PFSK-1 (cell line): ENCODE measurements at regions not wholly inside any gene's neighbourhood (a gene's known extent, or its start where the extent isn't known, plus 50 kb on each side); places are given as distances from the start of the nearest gene placed in this dataset.

ENCODE experiments used
- FOXP2 ChIP-seq: optimal IDR thresholded peaks from 2 replicates; pipeline ENCODE3; 2011; ENCODE audit warnings: borderline replicate concordance, control low read depth, inconsistent platforms; ENCODE audit not compliant: insufficient read depth; ENCODE audit errors: extremely low read length, extremely low read depth
- POLR2AphosphoS5 ChIP-seq: IDR thresholded peaks from 2 replicates; pipeline ENCODE4 v1.6.1; 2012; ENCODE audit warnings: low read depth, mild to moderate bottlenecking, control low read depth, low read length, moderate library complexity
- SIN3A ChIP-seq: IDR thresholded peaks from 2 replicates; pipeline ENCODE4 v1.6.1; 2012; ENCODE audit warnings: mild to moderate bottlenecking, low read length, moderate library complexity, borderline replicate concordance; ENCODE audit not compliant: insufficient read depth
- TAF1 ChIP-seq: IDR thresholded peaks from 2 replicates; pipeline ENCODE4 v1.6.1; 2012; ENCODE audit warnings: low read length, control low read depth, borderline replicate concordance; ENCODE audit not compliant: insufficient read depth
- TF ChIP-seq, protein P1 (sequence below), 2 experiments: IDR thresholded peaks; 2 replicates each; pipeline versions ENCODE4 v1.6.1 to v1.8.0; 2011 to 2012; ENCODE audit warnings: low read depth in 2 of 2, low read length in 2 of 2, control low read depth in 1 of 2, inconsistent platforms in 1 of 2, mild to moderate bottlenecking in 1 of 2, moderate library complexity in 1 of 2; ENCODE audit not compliant: insufficient read depth in 1 of 2

DNA sequence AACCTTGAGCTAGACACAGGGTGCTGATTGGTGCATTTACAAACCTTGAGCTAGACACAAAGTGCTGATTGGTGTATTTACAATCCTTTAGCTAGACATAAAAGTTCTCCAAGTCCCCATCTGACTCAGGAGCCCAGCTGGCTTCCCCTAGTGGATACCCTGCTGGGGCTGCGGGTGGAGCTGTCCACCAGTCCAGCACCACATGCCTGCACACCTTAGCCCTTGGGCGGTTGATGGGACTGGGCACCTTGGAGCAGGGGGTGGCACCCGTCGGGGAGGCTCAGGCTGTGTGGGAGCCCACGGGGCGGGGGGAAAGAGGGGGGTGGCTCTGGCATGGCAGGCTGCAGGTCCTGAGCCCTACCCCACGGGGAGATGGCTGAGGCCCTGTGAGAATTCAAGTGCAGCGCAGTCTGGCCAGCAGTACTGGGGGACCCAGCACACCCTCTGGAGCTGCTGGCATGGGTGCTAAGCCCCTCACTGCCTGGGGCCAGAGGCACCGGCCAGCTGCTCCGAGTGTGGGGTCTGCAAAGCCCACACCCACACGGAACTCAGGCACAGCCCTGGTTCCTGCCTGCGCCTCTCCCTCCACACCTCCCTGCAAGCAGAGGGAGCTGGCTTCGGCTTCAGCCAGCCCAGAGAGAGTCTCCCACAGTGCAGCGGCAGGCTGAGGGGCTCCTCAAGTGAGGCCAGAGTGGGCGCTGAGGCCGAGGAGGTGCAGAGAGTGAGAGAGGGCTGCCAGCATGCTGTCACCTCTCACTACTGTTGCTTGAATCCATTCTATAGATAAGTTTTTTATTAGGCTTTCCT lies 369.8 kb upstream of the SMIM30 start:
- TF ChIP-seq FOXP2 (no peak), SIN3A (no peak), TAF1 (no peak), POLR2AphosphoS5 (no peak)
- TF ChIP-seq, protein P1, sequence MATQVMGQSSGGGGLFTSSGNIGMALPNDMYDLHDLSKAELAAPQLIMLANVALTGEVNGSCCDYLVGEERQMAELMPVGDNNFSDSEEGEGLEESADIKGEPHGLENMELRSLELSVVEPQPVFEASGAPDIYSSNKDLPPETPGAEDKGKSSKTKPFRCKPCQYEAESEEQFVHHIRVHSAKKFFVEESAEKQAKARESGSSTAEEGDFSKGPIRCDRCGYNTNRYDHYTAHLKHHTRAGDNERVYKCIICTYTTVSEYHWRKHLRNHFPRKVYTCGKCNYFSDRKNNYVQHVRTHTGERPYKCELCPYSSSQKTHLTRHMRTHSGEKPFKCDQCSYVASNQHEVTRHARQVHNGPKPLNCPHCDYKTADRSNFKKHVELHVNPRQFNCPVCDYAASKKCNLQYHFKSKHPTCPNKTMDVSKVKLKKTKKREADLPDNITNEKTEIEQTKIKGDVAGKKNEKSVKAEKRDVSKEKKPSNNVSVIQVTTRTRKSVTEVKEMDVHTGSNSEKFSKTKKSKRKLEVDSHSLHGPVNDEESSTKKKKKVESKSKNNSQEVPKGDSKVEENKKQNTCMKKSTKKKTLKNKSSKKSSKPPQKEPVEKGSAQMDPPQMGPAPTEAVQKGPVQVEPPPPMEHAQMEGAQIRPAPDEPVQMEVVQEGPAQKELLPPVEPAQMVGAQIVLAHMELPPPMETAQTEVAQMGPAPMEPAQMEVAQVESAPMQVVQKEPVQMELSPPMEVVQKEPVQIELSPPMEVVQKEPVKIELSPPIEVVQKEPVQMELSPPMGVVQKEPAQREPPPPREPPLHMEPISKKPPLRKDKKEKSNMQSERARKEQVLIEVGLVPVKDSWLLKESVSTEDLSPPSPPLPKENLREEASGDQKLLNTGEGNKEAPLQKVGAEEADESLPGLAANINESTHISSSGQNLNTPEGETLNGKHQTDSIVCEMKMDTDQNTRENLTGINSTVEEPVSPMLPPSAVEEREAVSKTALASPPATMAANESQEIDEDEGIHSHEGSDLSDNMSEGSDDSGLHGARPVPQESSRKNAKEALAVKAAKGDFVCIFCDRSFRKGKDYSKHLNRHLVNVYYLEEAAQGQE (IDR thresholded peaks at IDR 0.05; ENCODE audit: insufficient read depth in 1 of 2, low read depth in 2 of 2, low read length in 2 of 2): no peak

DNA sequence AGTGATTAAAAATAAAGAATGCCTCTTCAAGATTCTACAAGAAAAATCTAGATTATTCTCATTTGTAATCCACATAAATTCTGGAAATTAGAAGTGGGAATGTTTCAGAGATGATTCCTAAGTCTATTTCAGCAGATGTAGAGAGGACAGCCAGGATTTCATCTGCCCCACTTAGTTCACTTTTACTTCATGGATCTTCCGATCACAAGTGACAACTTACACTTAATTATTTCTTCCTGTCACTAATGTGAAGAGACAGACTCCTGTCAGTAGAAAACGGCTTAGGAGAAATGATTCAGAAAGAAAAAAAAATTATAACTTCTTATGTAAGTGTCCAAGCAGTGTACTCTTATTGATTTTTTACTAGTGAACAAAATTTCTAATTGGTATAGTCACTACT lies 368.2 kb upstream of the SMIM30 start:
- TF ChIP-seq SIN3A: no peak
- TF ChIP-seq, protein P1 (IDR thresholded peaks at IDR 0.05; ENCODE audit: insufficient read depth in 1 of 2, low read depth in 2 of 2, low read length in 2 of 2): no peak
- TF ChIP-seq FOXP2: no peak
- TF ChIP-seq POLR2AphosphoS5: no peak
- TF ChIP-seq TAF1: no peak

DNA sequence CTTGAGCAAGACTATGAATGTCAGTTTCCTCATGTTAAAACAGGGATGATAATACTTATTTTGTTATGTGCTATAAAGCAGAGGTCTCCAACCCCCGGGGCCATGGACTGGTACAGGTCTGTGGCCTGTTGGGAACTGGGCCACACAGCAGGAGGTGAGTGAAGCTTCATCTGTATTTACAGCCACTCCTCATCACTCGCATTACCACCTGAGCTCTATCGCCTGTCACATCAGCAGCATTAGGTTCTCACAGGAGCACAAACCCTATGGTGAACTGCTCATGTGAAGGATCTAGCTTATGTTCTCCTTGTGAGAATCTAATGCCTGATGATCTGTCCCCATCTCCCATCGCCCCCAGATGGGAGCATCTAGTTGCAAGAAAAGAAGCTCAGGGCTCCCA lies 365.3 kb upstream of the SMIM30 start:
- TF ChIP-seq TAF1: no peak

DNA sequence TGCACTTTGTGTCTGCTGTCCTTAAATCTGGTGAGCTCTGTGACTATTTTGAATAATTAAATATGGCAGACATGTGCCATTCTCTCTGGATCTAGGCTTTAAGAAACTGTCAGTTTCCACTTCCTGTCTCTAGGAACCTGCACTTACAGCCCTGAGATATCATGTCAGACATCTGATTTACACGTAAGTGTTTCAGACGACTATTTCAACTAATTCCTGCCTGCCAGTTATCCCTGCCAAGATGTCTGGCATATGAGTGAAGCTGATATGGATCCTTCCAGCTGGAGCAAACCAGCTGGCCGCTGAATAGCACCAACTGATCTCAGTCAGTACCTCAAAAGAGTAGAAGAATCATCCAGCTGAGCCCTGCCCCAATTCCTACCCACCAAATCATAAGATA lies 362.2 kb upstream of the SMIM30 start:
- TF ChIP-seq SIN3A: no peak
- no peak for TF ChIP-seq FOXP2
- TF ChIP-seq TAF1: no peak
- no peak for TF ChIP-seq POLR2AphosphoS5
- TF ChIP-seq, protein P1 (IDR thresholded peaks at IDR 0.05; ENCODE audit: insufficient read depth in 1 of 2, low read depth in 2 of 2, low read length in 2 of 2): no peak

DNA sequence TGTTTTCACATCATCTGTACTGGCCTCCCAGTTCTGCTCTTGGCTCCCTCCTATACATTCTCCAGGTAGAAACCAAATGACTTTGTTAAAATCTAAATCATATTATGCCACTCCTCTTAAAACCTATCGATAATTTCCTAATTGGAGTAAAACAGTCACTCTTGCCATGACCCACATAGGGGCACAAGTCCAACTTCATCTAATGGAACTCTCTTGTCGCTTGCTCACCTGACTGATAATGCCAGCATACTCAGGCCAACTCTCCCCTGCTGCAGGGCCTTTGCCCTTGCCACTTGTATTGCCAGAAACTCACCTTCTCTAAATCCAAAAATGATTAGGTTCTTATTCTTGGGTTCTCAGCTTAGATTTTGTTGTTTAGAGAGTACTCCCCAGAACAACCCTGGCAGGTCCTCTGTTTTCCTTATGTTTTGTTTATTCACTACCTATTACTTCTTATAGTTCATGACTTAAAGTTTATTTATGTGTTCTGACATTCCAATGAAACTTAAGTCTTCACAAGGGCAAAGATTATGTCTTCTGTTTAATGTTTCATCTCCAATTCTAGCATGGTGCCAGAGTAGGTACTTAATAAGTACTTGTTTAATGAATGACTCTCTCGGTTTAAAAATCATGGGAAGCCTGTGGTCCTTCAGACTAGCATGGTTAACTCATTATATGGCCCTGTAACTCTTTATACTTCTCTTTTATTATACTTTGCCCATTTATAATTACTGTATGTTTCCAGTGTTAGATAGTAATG lies 345.9 kb upstream of the SMIM30 start:
- TF ChIP-seq SIN3A (no peak), FOXP2 (no peak), POLR2AphosphoS5 (no peak), TAF1 (no peak)
- TF ChIP-seq, protein P1 (IDR thresholded peaks at IDR 0.05; ENCODE audit: insufficient read depth in 1 of 2, low read depth in 2 of 2, low read length in 2 of 2): no peak
